HuH-7 (cell line): ENCODE measurements at regions not wholly inside any gene's neighbourhood (a gene's known extent, or its start where the extent isn't known, plus 50 kb on each side); places are given as distances from the start of the nearest gene placed in this dataset.
"Not testable (repeated sequence)": the region's sequence is repeated elsewhere in the genome, so short reads cannot be mapped to it uniquely, and the experiment has no call there.

Source experiments
- DNase-seq: peaks from one replicate; pipeline ENCODE4 v3.0.0; 2011; ENCODE audit warnings: low spot score

DNA sequence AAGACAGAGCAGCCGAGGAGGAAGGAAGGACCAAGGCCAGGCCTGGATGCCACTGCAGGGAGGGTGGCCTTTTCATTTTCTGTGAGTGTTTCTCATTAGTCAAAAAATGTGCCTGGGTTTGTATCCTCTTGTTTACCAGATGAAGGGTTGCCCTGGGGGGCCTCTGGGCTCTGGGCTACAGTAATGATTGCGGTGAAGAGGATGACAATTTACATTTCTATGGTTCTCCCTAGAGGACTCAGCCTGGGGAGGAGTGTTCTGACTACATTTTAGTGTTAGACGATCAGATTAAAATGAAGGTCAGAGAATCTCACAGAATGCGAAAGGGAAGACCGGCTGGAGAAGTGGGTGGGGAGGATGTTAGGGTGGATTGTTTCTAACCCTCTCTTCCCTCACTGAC lies 108.0 kb upstream of the KMT2C start:
- DNase-seq: no peak

- no peak for DNase-seq
Measured at GRCh38 chr7:152541892-152542291, 106.1 kb upstream of the KMT2C start.

DNA sequence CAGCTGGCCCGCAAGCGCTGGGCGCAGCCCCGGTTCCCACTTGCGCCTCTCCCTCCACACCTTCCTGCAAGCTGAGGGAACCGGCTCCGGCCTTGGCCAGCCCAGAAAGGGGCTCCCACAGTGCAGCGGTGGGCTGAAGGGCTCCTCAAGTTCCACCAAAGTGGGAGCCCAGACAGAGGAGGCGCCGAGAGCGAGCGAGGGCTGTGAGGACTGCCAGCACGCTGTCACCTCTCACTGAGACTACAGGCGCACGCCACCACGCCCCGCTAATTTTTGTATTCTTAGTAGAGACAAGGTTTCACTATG lies 103.3 kb upstream of the KMT2C start:
- DNase-seq: not testable (repeated sequence)

DNA sequence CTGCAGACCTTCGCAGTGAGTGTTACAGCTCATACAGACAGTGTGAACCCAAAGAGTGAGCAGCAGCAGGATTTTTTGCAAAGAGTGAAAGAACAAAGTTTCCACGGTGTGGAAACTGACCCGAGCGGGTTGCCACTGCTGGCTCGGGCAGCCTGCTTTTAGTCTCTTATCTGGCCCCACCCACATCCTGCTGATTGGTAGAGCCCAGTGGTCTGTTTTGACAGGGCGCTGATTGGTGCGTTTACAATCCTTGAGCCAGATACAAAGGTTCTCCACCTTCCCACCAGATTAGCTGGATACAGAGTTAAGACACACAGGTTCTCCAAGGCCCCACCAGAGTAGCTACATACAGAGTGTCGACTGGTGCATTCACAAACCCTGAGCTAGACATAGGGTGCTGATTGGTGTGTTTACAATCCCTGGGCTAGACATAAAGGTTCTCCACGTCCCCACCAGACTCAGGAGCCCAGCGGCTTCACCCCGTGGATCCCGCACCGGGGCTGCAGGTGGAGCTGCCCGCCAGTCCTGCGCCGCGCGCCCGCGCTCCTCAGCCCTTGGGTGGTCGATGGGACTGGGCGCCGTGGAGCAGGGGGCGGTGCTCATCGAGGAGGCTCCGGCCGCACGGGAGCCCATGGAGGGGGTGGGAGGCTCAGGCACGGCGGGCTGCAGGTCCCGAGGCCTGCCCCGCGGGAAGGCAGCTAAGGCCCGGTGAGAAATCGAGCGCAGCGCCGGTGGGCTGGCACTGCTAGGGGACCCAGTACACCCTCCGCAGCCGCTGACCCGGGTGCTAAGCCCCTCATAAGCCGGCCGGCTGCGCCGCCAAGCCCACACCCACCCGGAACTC lies 102.8 kb upstream of the KMT2C start:
- not testable (repeated sequence) for DNase-seq

DNA sequence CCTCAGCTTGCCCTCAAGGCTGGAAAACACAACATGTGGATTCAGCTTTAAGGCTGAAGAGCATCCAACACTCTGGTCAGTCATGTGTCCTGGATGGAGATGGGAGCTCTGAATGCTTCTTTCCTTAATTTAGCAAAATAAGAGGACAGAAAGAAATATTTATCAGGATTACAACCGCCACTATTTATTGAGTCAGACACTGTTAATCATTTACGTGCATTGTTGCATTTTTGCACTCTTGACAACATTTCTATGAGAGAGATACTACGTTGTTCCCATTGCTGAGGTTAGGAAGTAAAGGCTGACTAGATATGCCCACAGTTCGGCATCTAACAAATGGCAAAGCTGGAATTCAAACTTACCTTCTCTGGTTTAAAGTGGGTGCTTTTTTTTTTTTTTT lies 101.8 kb upstream of the KMT2C start:
- no peak for DNase-seq

- DNase-seq: no peak
Measured at GRCh38 chr7:152528612-152529011, 92.8 kb upstream of the KMT2C start.

GRCh38 chr7:152527610-152528032 lies 91.8 kb upstream of the KMT2C start:
- DNase-seq: no peak

GRCh38 chr7:152523916-152524315 lies 88.1 kb upstream of the KMT2C start:
- no peak for DNase-seq

GRCh38 chr7:152522571-152523067 lies 86.8 kb upstream of the KMT2C start:
- no peak for DNase-seq

DNA sequence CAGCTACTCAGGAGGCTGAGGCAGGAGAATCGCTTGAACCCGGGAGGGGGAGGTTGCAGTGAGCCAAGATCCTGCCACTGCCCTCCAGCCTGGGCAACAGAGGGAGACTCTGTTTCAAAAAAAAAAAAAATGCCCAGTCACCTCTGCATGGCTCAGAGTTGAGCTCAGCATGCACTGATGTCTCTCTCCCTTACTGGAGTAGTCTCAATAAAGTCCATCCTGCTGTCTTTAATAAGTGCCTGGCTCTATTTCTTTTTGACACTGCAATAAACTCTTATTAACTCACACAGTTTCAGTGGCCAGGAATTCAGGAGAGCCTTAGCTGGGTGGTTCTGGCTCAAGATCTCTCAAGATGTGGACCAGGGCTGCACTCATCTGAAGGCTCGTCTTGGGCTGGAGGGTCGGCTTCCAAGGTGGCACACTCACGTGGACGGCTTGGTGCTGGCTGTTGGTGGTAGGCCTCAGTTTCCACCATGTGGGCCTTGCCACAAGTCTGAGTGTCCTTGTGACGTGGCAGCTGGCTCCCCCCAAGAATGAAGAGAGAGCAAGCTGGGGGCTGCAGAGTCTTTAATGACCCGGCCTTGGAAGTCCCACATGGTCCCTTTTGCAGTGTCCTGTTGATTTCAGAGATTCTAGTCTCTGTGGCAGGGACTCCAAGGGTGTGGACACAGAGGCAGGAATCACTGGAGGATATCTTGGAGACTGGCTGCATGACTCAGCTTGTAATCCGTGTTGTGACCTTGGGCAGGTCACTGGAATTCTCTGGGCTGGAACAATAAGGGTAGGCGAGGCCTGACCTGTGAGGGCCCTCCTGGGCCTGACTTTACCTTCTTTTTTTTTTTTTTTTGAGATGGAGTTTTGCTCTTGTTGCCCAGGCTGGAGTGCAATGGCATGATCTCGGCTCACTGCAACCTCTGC lies 85.9 kb upstream of the KMT2C start:
- DNase-seq: peak; percentile 50

DNA sequence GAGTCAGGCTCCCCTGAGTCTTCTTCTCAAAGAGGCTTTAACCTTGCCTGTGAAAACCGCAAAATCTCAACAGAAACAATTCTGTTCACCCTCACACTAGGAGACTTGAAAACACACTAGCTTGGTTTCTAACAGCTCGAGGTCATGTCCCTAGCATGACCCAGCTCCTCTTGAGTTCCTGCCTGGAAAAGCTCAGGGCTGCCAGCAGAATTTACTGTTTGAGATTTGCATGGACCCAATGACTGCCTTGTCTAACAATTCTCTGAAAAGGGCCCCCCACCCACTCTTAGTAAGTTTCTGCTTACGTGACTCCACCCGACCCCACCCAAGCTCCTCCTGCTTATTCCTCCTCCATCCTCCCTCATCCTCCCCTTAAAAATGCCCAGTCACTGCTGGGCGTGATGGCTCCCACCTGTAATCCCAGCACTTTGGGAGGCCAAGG lies 85.1 kb upstream of the KMT2C start:
- DNase-seq: no peak

- DNase-seq: no peak
Measured at GRCh38 chr7:152519290-152519689, 83.5 kb upstream of the KMT2C start.

DNA sequence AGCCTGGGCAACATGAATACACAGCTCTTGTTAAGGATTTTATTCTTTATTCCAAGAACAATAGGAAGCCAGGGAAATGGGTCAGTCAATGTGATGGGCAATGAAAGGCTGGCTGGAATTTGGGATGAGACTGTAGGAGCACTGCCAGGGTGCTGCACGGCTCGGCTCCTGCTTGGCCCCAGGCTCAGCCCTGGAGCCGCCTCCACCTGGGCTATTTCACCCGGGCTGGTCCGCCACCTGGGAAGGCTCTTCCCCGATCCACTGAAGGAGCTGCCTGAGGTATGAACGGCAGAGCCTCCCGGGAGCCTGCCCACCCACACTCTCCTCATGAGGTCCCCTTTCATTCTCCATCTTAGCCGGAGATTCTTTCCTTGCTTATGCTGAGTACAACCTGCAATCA lies 80.4 kb upstream of the KMT2C start:
- DNase-seq: no peak

- DNase-seq: not testable (repeated sequence)
Measured at GRCh38 chr7:152515266-152515950, 79.6 kb upstream of the KMT2C start.

GRCh38 chr7:152514771-152515105 lies 78.9 kb upstream of the KMT2C start:
- DNase-seq: no peak

- no peak for DNase-seq
Measured at GRCh38 chr7:152513861-152514770, 78.3 kb upstream of the KMT2C start.

DNA sequence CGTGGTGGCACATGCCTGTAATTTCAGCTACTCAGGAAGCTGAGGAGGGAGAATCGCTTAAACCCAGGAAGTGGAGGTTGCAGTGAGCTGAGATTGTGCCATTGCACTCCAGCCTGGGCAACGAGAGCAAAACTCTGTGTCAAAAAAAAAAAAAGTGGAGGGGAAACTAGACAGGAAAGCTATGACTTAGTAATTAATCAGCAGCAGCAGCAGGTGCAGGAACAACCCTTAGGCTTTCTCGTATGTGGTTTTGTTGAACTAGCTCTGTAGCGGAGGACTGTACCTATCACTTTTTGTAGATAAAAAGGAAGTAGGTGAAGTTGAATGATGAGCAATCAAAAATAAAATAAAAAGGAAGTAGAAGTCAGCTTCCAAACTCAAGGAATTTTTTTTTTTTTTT lies 76.9 kb upstream of the KMT2C start:
- DNase-seq: no peak

DNA sequence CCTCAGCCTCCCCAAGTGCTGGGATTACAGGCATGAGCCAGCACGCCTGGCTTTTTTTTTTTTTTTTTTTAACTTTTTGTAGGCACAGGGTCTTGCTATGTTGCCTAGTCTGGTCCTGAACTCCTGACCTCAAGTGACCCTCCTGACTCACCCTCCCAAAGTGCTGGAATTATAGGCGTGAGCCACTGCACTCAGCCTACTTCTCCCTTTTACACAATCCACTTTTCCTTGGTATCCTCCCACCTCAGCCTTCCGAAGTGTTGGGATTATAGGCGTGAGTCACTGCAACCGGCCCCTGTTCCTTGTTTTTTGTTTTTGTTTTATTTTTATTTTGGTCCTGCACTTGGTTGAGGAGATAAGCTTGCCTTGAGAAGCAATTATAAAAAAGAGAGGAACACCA lies 75.9 kb upstream of the KMT2C start:
- DNase-seq: no peak

GRCh38 chr7:152508701-152509100 lies 72.9 kb upstream of the KMT2C start:
- no peak for DNase-seq

GRCh38 chr7:152505606-152506005 lies 69.8 kb upstream of the KMT2C start:
- DNase-seq: no peak

DNA sequence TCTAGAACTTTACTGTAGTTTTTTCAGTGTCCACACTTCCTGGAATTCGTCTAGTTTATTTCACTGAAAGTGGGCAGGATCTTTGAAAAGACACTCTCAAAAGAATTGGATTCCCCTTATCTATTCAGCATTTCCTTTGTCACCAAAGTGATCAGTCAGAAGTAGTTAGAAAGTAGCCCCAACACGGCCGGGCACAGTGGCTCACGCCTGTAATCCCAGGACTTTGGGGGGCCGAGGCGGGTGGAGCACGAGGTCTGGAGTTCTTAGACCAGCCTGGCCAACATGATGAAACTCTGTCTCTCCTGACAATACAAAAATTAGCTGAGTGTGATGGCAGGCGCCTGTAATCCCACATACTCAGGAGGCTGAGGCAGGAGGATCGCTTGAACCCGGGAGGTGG lies 69.0 kb upstream of the KMT2C start:
- DNase-seq: no peak
